Hematopoietic multipotent progenitor cell treated with erythropoietin and hydrocortisone succinate and interleukin-3 and kit ligand, for 17 days (in vitro differentiated cells): ENCODE measurements at regions not wholly inside any gene's neighbourhood (a gene's known extent, or its start where the extent isn't known, plus 50 kb on each side); places are given as distances from the start of the nearest gene placed in this dataset.
"Not testable (repeated sequence)": the region's sequence is repeated elsewhere in the genome, so short reads cannot be mapped to it uniquely, and the experiment has no call there.

Source experiments
- DNase-seq: peaks from one replicate; pipeline ENCODE4 v3.0.0-alpha.2; 2015; ENCODE audit warnings: low spot score

- DNase-seq: no peak
Measured at GRCh38 chr2:22359071-22359672, 1025.8 kb upstream of the KLHL29 start.

- DNase-seq: no peak
Measured at GRCh38 chr2:22360735-22361374, 1024.1 kb upstream of the KLHL29 start.

- DNase-seq: no peak
Measured at GRCh38 chr2:22361571-22361970, 1023.4 kb upstream of the KLHL29 start.

GRCh38 chr2:22375096-22375495, 1009.9 kb upstream of the KLHL29 start:
- DNase-seq: no peak

DNA sequence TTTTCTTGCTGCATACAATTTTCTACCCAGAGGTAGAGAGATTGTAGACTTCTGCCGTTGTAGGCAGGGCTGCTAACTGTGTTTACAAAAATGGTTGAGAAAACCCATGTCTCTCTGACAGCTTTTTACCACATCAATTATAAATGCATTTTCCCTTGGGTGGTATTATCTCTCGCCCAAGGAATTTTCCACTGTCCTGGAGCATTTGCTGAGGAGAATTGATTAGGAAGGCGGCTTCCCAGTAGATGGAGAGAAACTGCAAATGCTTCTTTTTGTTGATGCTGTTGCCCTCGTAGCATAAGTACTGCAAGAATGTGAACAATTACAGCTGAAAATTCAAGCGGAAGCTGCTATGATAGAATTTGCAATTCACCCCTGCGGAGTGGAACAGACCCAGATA, 1007.7 kb upstream of the KLHL29 start:
- no peak for DNase-seq

DNA sequence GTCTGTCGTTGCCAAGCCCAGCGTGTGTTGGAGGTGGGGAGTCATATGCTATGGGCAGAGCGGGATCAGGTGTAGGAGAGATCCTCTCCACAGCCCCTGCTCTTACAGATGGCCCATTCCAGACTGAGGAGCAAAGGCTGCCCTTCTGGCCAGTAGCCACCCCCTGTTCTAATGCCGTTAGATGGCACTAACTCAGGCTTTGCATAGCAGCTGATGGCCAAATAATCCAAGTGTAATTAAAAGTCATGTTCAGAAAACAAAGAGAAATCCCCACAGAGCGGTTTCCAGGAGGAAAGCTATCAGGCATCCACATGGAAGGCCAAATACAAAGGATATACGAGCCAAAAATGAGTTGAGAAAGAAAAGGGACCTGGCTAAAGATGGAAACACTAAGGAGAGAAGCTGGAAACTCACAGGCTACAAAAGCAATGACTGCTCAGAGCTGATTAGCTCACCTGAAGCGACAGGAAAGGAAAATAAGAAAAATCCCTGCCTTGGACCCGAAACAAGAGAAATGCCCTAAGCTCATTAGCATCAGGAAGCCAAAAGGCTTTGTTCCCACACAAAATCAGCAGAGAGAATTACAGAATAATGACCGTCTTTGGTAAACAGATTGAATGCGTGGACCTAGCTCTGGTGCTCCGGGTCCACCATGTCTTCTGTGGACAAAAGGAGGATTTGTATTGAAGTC, 1002.4 kb upstream of the KLHL29 start:
- no peak for DNase-seq

DNA sequence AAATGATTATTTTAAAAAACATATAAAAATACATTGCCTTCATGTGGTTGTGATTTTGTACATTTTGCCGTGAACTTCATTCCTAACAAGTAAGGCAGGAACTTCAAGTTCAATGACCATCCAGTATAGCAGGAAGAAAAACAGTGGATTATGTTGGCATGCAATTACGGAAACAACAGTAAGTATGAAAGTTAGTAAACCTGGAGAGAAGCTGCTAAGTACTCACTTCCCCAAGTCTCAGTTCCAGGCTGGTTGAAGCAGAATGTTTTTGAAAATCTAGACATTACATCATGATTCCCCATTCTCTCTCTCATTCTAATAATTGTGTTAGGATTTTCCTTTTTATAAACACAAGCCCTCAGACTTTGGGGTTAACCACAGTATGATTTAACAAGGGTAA, 987.1 kb upstream of the KLHL29 start:
- DNase-seq: no peak

DNA sequence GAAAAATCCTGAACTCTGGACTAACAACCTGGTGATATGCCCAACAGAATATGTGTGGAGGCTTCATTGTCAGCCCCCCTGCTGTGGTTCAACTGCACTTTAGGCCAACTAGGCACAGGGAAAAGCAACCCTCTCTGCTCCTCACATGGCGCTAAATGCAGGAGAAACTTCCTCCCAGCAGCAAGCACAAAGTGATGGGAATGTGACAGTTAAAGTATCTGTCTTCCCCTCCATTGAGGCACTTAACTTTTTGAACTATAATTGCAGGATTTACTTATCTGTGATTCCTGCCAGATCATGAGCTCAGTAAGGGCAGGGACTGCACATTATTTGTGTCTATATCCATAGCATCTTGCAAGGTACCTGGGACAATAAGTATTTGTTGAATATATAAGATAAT, 981.2 kb upstream of the KLHL29 start:
- no peak for DNase-seq

- DNase-seq: no peak
Measured at GRCh38 chr2:22406625-22407024, 978.4 kb upstream of the KLHL29 start.

DNA sequence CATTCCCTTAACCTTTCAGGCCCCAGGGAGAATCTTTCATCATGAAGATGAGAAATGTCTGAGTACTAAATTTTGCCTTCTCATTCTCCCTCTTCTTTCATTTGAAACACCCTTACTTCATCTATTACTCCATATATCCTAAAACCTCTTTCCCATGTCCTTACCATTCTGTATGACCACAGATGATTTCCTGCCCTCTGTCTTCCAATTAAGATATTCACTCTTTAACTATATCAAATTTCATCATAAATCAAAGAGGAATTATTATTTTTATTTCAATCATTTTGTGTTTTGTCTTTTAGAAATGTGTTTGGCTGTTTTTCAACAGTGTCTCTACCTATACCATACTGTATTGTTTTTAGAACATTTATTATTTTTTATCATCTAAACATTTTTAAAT, 964.9 kb upstream of the KLHL29 start:
- DNase-seq: no peak

DNA sequence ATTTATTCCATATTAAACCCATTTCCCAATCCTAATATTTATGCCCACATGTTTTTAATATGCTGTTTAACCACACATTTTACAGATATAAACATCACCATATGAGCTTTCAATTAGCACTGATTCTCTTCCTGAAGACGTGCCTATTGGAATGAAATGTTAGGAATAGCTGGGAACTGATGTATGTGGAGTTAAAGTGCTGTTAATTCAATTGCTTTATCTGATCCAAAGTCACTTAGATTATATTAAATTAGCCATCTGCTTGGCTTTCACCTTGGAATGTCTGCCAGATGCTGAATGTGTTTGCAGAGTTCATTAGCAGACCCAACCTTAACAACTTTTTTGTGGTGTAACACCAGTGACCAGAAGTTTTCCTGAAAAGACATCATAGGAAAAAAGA, 942.9 kb upstream of the KLHL29 start:
- DNase-seq: no peak

GRCh38 chr2:22444281-22444680, 940.7 kb upstream of the KLHL29 start:
- DNase-seq: no peak

- DNase-seq: no peak
Measured at GRCh38 chr2:22449696-22450095, 935.3 kb upstream of the KLHL29 start.

GRCh38 chr2:22450831-22451230, 934.1 kb upstream of the KLHL29 start:
- DNase-seq: no peak

- DNase-seq: no peak
Measured at GRCh38 chr2:22454826-22455485, 930.0 kb upstream of the KLHL29 start.

- DNase-seq: no peak
Measured at GRCh38 chr2:22458440-22458839, 926.5 kb upstream of the KLHL29 start.

GRCh38 chr2:22475103-22475502, 909.9 kb upstream of the KLHL29 start:
- not testable (repeated sequence) for DNase-seq

DNA sequence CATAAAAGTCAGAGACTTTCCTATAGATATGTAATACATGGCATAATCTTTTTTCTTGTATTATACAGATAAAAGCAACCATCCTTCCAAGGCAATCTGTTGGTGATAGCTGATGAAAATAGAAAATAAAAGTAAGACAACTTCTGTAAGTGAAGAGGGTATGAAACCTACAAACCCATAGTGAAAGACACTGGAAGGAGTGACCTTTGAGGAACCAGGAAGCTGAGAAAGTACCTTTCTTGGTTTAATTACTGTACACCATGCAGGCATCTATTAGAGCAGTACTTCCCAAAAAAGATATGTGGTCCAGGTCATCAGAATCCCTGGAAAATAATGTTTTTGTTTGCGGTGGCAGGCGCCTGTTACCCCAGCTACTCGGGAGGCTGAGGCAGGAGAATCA, 906.6 kb upstream of the KLHL29 start:
- no peak for DNase-seq

- no peak for DNase-seq
Measured at GRCh38 chr2:22481486-22482259, 903.3 kb upstream of the KLHL29 start.

GRCh38 chr2:22483036-22483435, 901.9 kb upstream of the KLHL29 start:
- DNase-seq: no peak

DNA sequence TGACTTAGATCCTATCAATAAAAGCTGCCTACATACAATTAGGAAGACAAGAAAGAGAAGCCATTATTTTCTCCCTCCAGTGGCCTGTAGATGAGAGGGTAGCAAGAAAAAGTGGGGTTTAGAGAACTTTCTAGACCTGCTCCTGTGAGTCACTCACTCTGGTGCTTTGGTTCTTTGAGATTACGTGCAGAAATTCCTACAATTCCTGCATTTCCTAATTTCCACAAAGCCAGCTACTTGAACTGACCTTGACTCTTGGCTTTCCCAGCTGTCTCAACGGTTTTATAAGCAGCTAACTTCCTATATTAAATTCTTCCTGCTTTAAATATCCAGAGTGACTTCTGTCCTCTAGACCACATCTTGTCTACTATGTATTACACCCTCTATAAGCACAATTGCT, 899.5 kb upstream of the KLHL29 start:
- DNase-seq: no peak

DNA sequence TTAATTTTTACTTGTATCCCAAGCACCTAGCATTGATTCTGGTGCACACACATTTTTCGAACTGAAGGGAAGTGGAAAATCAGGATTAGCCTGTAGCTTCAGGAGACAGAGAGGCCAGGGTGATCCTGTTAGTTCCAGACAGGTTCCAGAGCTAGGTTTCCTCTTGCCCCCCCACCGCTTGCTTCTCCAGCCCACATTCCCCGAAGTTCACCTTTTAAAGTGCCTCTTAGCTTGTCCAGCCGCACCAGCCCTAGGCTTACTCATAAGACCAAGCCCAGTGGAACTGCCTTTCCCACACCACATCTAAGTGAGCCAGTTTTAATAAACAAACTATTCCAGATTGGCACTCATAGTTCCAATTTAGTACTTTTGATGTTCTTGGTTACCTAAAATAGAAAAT, 898.6 kb upstream of the KLHL29 start:
- DNase-seq: no peak
